T-helper 22 cell (primary cell): ENCODE measurements at regions not wholly inside any gene's neighbourhood (a gene's known extent, or its start where the extent isn't known, plus 50 kb on each side); places are given as distances from the start of the nearest gene placed in this dataset.
"Not testable (repeated sequence)": the region's sequence is repeated elsewhere in the genome, so short reads cannot be mapped to it uniquely, and the experiment has no call there.

Experiments used
- DNase-seq: peaks from one replicate; pipeline ENCODE4 v3.0.0-alpha.2; 2020; ENCODE audit warnings: low read depth

DNA sequence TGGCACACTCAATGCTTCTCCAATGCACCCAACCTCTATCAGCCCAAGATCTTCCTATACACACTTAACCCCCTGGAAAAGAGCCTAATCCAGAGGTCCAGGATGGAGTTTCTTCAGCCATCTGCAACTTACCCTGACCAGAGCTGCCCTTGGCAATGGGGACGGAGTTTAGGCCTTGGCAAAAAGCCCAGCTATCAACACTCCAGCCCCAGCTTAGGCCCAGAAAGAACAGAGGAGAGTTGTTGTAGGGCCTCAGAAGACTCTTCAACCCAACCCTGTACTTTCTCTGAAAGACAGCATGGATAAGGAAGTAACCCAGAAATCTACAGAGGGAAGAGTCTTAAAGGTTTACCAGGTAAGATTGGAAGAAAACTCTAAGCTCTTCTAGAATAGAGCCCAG, 219.3 kb upstream of the PELI2 start:
- no peak for DNase-seq

DNA sequence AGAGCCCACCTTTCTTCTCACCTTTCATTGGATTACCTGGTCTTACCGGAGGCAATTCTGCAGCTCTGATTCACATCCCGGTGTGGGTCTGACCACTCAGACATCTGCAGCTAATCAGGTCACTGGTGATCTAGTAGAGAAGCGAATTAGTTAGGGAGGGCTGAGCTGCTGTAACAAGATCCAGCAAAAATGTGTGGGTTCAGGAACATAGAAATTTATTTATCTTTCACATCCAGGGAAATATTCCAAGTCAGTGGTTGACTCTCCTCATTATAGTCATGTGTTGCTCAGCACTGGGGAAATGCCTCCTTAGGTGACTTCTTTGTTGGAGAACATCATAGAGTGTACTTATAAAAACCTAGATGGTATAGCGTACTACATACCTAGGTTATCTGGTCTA, 218.7 kb upstream of the PELI2 start:
- DNase-seq, result no peak

DNA sequence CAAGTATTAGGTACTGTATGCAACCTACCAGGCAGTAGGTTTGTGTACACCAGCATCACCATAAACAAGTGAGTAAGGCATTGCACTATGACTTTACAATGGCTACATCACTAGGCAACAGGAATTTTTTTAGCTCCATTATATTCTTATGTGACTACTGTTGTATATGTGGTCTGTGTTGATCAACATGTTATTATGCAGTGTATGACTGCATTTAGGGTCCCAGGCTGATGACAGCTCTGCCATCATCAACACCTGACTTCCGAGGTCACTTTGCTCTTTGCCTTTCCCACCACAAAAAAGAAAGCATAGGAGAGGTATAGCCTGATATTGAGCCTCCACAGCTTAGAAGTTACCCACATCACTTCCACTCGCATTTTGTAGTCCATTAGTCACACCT, 217.5 kb upstream of the PELI2 start:
- no peak for DNase-seq

DNA sequence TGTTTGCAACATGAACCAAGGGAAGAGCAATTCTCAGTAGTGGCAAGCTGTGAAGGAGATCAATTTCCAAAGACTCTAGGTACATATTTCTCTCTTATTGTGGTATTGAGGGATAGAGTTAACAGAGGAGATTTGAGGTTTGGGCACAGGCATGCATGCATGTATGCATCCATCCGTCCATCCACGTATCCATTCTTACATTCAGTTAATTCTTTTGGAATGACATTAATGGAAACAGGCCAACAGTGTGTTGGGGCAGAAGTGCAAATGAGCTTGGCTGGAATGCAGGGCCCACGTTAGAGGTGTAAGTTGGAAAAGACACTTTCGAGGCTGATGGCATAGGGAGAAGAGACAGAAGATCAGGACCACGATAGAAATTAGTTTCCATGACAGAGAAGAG, 216.9 kb upstream of the PELI2 start:
- DNase-seq, result no peak

DNA sequence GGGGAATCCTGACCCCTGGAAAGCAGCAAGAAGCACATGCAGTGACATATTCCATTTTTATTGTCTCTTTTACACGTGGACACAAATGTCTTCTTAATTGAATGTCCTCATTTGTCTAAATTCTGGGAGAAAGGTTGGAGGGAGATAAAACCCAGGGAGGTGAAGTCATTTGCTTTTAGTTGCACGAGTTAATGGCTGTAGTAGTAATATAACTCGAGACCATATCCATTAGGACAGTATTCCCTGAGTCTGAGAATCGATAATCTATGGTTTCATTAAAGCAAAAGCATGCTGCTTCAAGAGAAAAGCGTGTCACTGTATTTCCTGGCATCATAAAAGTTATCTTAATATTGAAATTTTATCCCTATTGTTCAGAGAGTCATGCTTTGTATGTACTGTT, 216.0 kb upstream of the PELI2 start:
- DNase-seq, result no peak

DNA sequence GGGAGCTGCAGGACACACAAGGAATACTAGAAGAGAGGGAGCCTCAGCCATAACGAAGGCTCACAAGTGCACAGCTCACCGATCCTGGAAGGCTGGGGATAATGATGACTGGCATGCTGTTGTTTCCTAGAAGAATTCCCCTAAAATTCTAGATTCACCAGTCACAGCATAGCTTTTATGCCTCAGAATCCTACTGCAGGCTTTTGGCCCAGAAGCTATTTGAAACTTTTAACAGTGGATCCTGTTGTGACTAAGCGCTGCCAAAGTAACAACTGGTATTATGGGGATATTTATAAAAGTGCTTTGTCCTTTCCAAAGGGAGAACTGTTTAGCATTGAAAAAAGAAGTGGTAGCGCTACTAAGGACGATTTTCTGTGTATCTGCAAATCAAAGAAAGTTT, 214.1 kb upstream of the PELI2 start:
- DNase-seq, result no peak

DNA sequence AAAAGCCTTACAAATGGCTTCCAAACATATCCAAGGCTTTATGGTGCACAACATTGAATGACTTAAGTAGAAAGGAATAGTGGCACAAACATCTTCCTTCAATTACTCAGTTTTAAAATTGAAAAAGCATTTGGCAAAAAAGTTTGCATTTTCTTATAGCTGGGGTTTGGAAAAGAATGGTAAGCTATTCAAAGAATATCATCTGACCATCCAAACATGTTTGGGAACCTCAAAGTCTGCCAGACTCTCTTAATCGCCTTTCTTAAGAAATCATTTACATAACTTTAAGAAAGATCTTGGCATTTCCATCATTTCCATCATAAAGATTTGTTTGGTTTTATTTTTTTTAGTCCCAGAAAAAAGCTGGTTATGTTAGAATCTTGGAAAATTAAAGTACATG, 210.1 kb upstream of the PELI2 start:
- no peak for DNase-seq

DNA sequence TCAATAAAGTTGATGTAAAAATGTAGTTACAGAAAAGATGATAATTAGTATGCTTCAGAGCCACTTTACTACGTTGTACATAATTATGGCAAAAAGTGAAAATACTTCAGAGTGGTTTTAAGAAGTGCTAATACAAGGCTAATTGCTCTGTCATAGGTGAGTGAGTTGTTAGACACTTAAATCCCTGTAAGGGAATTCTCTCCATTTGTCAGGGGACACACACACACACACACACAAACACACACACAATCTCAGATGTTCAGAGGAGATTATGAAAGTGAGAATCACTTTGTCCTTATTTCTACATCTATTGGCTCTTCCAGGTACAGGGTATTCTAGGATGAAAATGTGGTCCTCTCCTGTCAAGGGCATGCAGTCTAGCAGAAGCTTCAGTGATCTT, 208.3 kb upstream of the PELI2 start:
- DNase-seq, result no peak

DNA sequence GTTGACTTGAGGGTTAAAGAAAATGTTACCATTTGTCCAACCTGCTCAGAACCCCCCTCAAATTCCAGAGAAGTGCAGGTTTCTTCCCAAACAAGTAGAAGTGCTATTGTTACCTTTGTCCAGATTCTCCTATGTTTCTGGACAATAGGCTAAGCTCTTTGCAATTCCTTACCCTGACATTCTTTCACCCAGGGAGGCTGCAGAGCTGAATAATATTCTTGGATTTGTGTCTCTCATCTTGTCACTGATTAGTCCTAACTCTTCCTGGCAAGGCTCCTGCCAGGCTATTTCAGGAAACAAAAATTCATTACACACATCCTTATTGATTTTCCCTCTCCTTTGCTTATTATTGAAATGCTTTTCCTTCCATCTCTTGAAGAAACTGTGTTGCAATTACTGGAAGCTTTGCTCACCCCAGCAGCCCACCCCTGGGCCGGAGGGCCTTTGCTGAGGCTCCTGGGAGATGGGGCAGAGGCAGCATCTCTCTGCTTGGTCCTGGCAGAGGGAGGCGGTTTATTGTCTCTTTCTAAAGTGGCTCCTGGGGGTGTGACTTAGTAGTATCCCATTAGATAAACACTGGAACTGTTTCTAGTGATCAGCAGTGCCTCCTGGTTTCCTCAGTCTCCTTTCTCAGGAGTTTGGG, 207.5 kb upstream of the PELI2 start:
- no peak for DNase-seq

DNA sequence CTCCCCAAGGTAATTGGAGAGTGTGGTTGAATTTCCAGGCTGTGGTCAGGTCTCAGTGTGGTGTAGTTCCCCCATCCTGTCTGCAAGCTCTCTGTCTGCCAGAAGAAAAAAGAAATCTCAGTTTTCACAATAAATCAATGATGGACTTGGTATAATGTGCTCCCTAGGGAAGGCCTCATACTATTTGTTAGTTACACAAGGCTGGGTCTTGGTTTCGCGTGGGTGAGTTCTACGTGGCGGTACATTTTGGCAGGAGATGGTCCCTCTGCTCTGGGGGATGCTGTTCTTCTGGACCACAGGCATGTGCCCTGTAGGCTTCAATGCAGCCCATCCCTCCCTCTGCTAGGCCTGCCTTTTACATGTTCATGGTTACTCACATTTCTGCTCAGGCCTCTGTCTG, 206.4 kb upstream of the PELI2 start:
- DNase-seq, result no peak

DNA sequence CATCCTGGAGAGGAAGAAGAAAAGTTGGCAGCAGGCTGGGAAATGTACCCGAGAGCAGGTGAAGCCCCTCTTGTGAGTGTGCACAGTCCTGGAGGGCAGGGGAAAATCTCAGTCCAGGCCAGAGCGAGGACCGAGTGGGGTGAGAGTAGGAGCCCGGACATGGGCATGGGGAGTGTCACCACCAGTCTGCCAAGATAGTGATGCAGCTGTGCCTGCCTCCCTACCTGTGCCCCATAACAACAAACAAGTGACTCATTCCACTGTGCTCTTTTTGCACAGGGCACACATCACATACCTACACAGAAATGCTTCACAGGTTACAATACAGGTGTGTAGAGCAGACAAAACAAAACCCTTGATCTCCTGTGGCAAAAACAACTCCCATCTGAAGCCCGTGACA, 205.9 kb upstream of the PELI2 start:
- no peak for DNase-seq

DNA sequence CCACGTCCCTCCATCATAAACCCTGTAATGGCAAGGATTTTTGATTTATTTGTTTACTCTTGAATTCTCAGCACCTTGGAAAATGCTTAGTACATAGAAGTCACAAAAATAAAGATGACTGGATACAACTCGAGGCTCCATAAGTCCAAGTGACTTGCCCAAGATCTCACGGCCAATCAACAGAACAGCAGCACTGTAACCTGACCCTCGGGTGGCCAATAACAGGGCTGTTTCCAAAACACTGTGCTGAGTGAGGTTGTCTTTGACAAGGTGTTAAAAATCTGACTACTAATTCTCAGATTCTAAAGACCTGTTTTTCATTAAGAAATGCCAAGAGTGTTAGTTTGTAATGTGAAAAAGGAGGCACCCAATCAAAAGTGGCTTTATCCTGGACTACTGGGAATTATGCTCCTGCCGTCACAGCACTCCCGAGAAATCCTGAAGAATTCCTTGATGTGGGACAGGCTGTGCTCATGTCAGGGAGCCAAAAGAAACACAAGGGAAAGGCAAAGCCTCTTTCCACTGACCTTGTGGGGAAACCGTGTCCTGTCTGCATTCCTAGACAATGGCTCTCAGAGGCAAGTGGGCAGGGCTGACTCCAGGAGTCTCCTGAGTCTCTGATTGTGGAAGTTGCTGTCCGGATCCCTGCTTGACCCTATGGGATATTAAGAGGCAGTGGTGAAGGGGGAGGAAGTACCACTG, 204.7 kb upstream of the PELI2 start:
- no peak for DNase-seq

DNA sequence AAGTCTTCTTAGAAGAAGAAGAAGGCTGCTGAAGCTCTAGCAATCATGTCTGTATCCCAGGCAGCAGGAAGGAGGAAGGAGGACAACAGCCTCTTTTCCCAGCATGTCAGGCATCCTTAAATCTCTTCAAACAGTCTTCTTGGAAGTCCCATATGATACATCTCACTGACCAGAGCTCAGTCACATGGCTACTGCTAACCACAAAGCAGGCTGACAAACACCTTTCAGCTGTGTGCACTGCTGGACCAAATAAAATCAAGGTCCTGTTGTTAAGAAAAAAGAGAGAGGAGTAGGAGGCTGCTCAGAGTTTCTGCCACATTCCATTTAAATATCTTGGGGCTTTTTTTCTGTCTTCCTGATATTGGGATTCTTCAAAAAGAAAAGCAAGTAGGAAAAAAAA, 203.4 kb upstream of the PELI2 start:
- no peak for DNase-seq

DNA sequence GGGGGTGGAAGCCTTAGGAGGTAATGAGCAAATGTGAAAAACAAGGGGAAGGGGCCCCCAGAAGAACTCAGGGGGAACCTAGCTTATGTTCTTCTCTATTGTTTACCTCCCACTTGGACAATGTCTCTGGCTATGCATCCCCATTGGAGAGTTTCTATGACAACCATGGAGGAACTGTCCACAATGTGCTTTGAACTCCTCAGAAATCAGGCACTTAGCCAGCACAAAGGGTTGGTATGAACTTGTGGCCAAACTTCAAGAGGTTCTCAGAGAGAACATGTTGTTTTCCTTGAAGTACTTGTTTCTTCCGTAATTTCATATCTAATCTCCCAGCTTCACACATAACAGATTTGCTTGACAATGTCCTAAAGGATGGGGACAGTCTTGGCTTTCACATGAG, 202.8 kb upstream of the PELI2 start:
- no peak for DNase-seq

DNA sequence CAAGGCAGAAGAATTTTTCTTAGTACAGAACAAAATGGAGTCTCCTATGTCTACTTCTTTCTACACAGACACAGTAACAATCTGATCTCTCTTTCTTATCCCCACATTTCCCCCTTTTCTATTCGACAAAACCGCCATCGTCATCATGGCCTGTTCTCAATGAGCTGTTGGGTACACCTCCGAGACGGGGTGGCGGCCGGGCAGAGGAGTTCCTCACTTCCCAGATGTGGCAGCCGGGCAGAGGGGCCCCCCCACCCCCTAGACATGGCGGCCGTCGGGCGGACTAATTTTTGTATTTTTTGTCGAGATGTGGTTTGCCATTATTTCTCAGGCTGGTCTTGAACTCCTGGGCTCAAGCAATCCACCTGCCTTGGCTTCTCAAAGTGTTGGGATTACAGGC, 198.4 kb upstream of the PELI2 start:
- DNase-seq, result not testable (repeated sequence)

DNA sequence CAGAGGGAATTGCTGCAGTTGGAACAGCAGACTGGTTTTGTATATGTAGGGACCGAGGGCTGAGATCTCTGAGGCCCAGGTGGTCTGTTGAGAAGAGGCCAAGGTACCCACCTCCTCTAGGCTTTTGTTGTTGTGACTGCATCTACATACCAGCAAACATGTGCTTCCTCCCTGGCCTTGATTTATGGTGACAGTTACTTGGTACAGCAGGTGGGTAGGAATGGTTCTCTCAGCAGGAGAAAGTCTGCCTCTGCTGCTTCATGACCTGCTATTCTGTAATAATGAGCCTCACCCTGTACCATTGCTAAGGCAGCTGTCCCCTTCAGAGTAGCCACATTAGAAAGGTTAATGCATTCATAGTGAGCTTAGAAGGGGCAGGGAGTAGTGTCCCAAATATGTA, 196.7 kb upstream of the PELI2 start:
- DNase-seq, result no peak

DNA sequence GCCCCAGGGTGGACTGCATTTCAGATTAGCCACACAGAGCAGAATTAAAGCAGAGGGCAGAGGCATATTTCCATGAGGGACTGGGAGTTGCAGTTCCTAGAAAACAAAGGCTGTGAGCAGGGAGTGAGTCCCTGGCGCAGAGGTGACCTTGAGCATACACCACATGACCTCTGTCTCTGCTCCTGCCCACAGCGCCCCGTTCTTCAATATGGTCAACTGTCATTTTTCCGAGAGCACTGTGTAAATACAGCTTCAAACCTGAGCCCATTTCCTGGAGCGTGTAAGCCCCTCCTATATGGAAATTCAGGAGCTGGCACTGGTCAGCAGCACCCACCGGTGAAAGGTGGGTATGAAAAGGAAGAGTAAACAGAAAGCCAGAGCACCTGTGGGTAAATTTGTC, 192.2 kb upstream of the PELI2 start:
- DNase-seq, result no peak

DNA sequence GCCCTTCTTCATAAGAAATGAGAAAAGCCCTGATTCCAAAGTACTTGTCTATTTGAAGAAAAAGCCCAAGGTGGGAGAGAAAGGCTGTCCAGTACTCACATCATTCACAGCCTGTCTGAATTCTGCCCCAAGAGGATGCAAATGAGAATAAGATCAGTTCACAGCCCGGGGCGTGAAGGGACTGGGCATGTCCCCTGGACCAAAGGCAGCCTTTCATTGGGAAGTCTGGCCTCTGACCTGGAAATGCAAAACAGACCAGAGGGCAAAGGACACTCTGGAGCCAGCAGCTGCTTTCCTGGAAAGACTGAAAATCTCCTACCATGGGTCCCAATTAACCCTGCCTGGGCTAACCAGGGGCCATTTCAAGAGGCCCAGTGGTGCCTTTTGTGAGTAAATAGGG, 191.2 kb upstream of the PELI2 start:
- DNase-seq, result no peak

DNA sequence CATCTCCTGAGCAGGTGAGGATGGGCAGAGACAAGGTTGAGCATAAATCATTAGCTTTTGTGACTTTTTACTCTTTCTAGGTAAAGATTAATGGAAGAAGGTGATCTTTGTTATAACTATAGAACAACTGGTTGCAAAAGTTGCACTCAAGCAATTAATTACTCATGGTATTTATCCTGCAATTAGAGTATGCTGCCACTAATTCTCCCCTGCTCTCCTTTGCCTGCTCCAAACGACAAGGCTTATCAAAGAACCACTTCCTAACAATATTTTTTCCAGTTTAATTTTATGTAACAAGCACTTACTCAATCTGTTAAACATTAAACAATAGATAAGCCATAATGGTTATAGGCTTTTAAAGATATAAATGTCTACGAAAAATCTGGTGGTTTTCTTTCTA, 189.9 kb upstream of the PELI2 start:
- no peak for DNase-seq

DNA sequence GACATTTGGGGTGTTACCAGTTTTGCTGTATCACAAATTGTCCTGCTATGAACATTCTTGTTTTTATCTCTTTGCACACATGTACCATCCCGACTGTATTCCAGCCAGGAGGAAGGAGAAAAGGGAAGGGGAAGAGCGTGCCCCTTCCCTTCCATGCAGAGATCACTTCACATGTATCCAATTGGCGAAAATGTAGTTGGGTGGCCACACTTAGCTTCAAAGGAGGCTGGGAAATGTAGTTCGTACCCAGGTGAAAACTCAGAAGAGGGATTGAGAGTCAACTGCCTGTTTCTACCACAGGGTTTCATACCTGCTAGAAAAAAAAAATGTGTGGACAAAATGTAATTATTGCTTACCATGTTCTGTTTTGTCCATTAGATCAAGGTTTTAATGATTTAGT, 189.1 kb upstream of the PELI2 start:
- DNase-seq, result no peak

DNA sequence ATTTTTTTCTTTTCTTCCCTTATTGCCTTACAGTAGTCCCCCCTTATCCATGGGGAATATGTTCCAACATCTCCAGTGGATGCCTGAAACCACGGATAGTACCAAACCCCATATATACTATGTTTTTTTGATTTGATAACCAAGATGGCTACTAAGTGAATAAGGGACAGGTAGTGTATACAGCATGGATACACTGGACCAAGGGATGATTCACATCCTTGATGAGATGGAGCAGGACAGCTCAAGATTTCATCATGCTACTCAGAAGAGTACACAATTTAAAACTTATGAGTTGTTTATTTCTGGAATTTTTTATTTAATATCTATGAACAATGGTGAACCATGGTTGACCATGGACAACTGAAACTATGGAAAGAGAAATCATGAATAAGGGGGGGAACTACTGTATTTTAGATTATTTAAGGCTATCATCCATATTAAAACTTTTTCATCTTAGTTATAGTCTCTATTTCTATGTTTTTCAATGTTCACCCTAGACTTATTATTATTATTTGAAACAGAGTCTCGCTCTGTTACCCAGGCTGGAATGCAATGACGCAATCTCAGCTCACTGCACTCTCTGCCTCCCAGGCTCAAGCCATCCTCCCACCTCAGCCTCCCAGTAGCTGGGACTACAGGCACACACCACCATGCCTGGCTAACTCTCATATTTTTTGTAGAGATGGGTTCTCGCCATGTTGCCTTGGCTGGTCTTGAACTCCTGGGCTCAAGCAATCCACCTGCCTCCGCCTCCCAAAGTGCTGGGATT, 188.0 kb upstream of the PELI2 start:
- no peak for DNase-seq

DNA sequence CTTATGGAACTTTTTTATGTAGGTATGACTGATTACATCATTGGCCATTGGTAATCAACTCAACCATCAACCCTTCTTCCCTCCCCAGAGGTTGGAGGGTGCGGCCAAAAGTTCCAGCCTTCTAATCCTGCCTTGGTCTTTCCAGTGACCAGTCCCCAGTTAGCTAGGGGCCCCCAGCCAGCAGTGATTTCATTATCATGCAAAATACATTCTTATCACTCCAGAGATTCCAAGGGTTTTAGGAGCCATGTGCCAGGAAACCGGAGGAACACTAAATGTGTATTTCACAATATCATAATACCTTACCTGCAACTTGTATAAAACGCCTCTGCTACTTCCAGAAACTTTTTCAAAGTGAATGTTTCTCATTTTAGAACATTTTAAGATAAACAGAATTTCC, 181.5 kb upstream of the PELI2 start:
- DNase-seq, result no peak

DNA sequence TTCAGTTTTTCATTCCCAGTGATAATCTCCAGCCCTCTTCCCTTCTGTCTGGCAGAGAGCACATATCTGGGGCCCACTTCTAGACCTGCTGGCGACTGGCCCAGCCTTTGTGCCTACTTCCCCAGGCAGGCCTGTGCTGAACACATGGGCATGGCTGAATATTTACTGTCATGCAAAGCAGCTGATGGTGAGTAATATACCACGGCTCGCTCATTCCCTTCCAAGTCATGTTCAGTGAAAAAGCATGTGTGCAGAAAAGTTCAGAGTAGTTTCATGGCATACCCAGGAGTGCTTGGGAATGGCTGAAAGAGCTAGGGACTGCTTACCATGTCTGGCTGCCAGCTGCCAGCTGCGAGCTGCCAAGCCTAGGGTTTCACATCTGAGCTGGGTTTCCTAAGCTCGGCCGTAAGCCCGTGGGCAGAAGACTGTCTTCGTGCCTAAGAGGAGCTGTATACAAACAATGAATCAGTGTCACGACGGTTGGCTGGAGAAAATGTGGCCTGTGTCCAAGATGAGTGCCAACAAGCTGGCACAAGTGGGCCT, 179.9 kb upstream of the PELI2 start:
- DNase-seq, result no peak
